K562 (cell line): ENCODE measurements at regions not wholly inside any gene's neighbourhood (a gene's known extent, or its start where the extent isn't known, plus 50 kb on each side); places are given as distances from the start of the nearest gene placed in this dataset.

Experiments
- ATAC-seq: fragments of 200-7000 bp; cut with Tn5 transposase; 3 replicates; pipeline ENCODE4 v1.9.1; 2020; ENCODE audit warnings: moderate library complexity
- BruUV-seq: library from RNA; stranded (reverse); fragments of 400-500 nt; replicated peaks from 2 replicates; lab custom pipeline; 2021; lab: Mats Ljungman, UMichigan
- CTCF ChIA-PET: fragments of 300-600 bp; formaldehyde crosslinking; extraction: SDS; loops from one replicate; lab custom pipeline; 2021; ENCODE audit warnings: low intra/inter-chr PET ratio; lab: Yijun Ruan, JAX
- POLR2A ChIA-PET: fragments of 300-600, 350-650 bp; sonication (Branson Sonifier 250); formaldehyde crosslinking; extraction: SDS; loops from one replicate; lab custom pipeline; 2021; ENCODE audit warnings: antibody characterized with exemption, inconsistent platforms; lab: Yijun Ruan, JAX
- DNase-seq, 4 experiments: peaks; one replicate each; pipeline versions ENCODE4 v3.0.0 to v3.0.0-alpha.2; 2011 to 2018; ENCODE audit warnings: low spot score in 3 of 4, mixed read lengths in 3 of 4; ENCODE audit errors: extremely low read depth in 1 of 4
- FAIRE-seq: peaks from 2 replicates; lab custom pipeline; 2011; peaks lifted over from hg19 to GRCh38; lab: Jason Lieb, UNC
- H2AFZ ChIP-seq: 2 replicates; pipeline ENCODE4 v1.6.0; 2011; ENCODE audit warnings: low read depth, low read length, control low read depth, inconsistent platforms
- H3K27ac ChIP-seq: fragments of 200-600 bp; 3 replicates; pipeline ENCODE4 v1.8.0; 2011; ENCODE audit warnings: low read depth, mild to moderate bottlenecking, control low read depth, inconsistent platforms, low read length, moderate library complexity, mixed read lengths; ENCODE audit errors: extremely low read depth
- H3K27me3 ChIP-seq, 2 experiments: fragments of 300-600 bp in 1 of 2; 2 replicates in 1 of 2; 3 replicates in 1 of 2; pipeline versions ENCODE4 v1.6.0 to v1.8.0; 2011; ENCODE audit warnings: inconsistent platforms in 2 of 2, low read length in 2 of 2, mild to moderate bottlenecking in 1 of 2, mixed read lengths in 1 of 2, moderate library complexity in 1 of 2; ENCODE audit not compliant: control insufficient read depth in 2 of 2, insufficient read depth in 2 of 2
- H3K36me3 ChIP-seq: fragments of 300-600 bp; 3 replicates; pipeline ENCODE4 v1.8.0; 2011; ENCODE audit warnings: mild to moderate bottlenecking, low read length, inconsistent platforms; ENCODE audit not compliant: control insufficient read depth, insufficient read depth
- H3K4me1 ChIP-seq, 2 experiments: fragments of 200-600 bp in 1 of 2; replicated peaks in 1 of 2; 2 replicates in 1 of 2; 3 replicates in 1 of 2; pipeline versions ENCODE4 v1.5.1 to v1.8.0; 2011; ENCODE audit warnings: inconsistent platforms in 2 of 2, low read length in 2 of 2, mild to moderate bottlenecking in 1 of 2, mixed read lengths in 1 of 2, moderate library complexity in 1 of 2; ENCODE audit not compliant: control insufficient read depth in 2 of 2, insufficient read depth in 2 of 2
- H3K4me2 ChIP-seq: 2 replicates; pipeline ENCODE4 v1.6.1; 2011; ENCODE audit warnings: low read length, control low read depth, inconsistent platforms, mixed read lengths; ENCODE audit not compliant: insufficient read depth
- H3K4me3 ChIP-seq: fragments of 200-600 bp; sonication (generic), shearing (Covaris generic); 2 replicates; pipeline ENCODE4 v1.5.1; 2016; ENCODE audit warnings: control low read depth, inconsistent platforms
- H3K79me2 ChIP-seq: fragments of 200-600 bp; 3 replicates; pipeline ENCODE4 v1.8.0; 2011; ENCODE audit warnings: low read length, inconsistent platforms; ENCODE audit not compliant: control insufficient read depth, insufficient read depth
- H3K9ac ChIP-seq, 2 experiments: 2 replicates each; pipeline versions ENCODE4 v1.6.0 to v1.6.1; 2011; ENCODE audit warnings: low read depth in 2 of 2, low read length in 2 of 2, control low read depth in 1 of 2, inconsistent platforms in 1 of 2, mild to moderate bottlenecking in 1 of 2, mixed read lengths in 1 of 2; ENCODE audit not compliant: insufficient read depth in 1 of 2
- H3K9me1 ChIP-seq: one replicate; pipeline ENCODE4 v1.6.0; 2011; ENCODE audit warnings: inconsistent platforms, mild to moderate bottlenecking, low read length, moderate library complexity; ENCODE audit not compliant: control insufficient read depth, insufficient read depth
- H3K9me3 ChIP-seq: replicated peaks from 2 replicates; pipeline ENCODE4 v1.5.1; 2011; ENCODE audit warnings: low read depth, low read length, inconsistent platforms; ENCODE audit not compliant: control insufficient read depth, insufficient read depth
- H4K20me1 ChIP-seq: replicated peaks from 2 replicates; pipeline ENCODE4 v1.6.1; 2011; ENCODE audit warnings: low read length, inconsistent platforms, mixed read lengths; ENCODE audit not compliant: control insufficient read depth, insufficient read depth
- BRD9 ChIP-seq: fragments of 450-650 bp; IDR thresholded peaks from 2 replicates; pipeline ENCODE4 v1.6.1; 2018; ENCODE audit warnings: low read depth; ENCODE audit not compliant: partially characterized antibody
- GATA2 ChIP-seq: sonication (generic); formaldehyde crosslinking; IDR thresholded peaks from 2 replicates; pipeline ENCODE4 v1.4.0; 2020; ENCODE audit warnings: mild to moderate bottlenecking, missing genetic modification reagents
- TRIM28 ChIP-seq: fragments of 450-650 bp; IDR thresholded peaks from 2 replicates; pipeline ENCODE4 v1.6.1; 2017
- WGBS: fragments of 100-300 bp; shearing (Covaris generic); methylation state at CpG from one replicate; pipeline ENCODE4 v1.1.6; 2016; ENCODE audit warnings: low coverage, mixed read lengths; ENCODE audit not compliant: insufficient coverage; ENCODE audit errors: missing lambda C conversion rate; 5-methylcytosine and 5-hydroxymethylcytosine counted together
- in situ Hi-C: fragments of 300-500 bp; cut with MboI; formaldehyde crosslinking; loops from 4 replicates; pipeline ENCODE4 v1.15.0; 2018; ENCODE audit warnings: inconsistent platforms, mixed read lengths
- intact Hi-C: fragments of 100-400 bp; cut with micrococcal nuclease; formaldehyde crosslinking; loops from 2 replicates; pipeline ENCODE4 v1.14.2; 2022
- TF ChIP-seq, protein P1 (sequence below): fragments of 250-450 bp; sonication (Bioruptor Pico); IDR thresholded peaks from 2 replicates; pipeline ENCODE4 v1.4.0; 2020; ENCODE audit warnings: mild to moderate bottlenecking
- TF ChIP-seq, protein P2 (sequence below): fragments of 450-650 bp; formaldehyde crosslinking; conservative IDR thresholded peaks from 2 replicates; pipeline ENCODE4 v1.4.0; 2022; ENCODE audit warnings: mild to moderate bottlenecking, missing genetic modification characterization

DNA sequence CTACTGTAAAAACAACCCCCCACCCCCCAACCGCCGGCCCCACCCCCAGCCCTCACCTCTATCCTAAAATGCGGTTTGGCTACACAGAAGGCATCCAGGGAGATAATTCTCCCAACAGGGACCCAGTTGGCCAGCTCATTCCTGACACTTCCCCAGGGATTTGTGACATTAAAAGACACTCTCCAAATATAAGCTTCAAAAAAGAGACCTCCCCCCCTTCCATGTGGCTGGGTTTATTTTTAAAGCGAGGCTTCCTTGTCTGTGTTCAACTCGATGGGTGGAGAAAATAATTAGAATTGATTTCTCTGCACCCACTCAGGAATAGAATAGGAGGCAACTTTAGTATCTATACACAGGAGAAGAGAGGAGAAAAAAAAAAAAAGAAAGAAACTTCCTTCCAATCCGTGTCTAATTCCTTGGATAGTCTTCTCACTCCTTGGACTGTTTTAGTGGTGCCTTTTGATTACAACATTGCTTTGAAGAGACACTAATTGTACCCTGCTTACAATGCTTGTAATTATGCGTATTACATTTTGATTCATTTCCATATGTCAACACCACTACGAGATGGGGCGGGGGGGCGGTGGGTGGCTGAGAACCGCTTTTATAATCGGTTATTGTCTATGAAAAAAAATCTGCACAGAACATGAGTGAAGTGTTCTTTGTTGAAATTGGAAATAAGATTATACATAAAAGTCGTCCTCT, 500.4 kb downstream of the MIAT start:
- WGBS = 6% methylated on average over 11 of the region's 13 CpGs

More for the DNA sequence above, 500.4 kb downstream of the MIAT start:
- POLR2A ChIA-PET = interaction anchor here (0.6 to 1.0 kb wide), 2 partner anchors 10 to 333 kb away, joined by 3 read pairs; no protein-coding TSS in a partner anchor
- ATAC-seq = no peak
- Histone ChIP-seq H3K36me3 (no peaks in the 10 kb centered on the region), H3K4me1 (no peaks in the 10 kb centered on the region; a peak in 1 of 5 replicates), H3K27ac (no peak overlapping the region), H3K9me3 (no peaks in the 10 kb centered on the region), H2AFZ (no peak overlapping the region), H3K9me1 (no peaks in the 10 kb centered on the region), H4K20me1 (no peaks in the 10 kb centered on the region), H3K27me3 (peaks cover 0 to 11% of the 10 kb centered on the region in 2 experiments; a peak in 2 of 5 replicates), H3K4me2 (no peak overlapping the region), H3K79me2 (no peaks in the 10 kb centered on the region), H3K4me3 (no peak overlapping the region), H3K9ac (no peak overlapping the region)
- intact Hi-C loops = no loop called here
- CTCF ChIA-PET = no interaction called here
- BruUV-seq = no TSS peak
- FAIRE-seq = no peak
- no peak for DNase-seq
- TF ChIP-seq BRD9 (no peak), TRIM28 (no peak), GATA2 (CRISPR knock-in tag) (no peak)
- TF ChIP-seq, protein P1, sequence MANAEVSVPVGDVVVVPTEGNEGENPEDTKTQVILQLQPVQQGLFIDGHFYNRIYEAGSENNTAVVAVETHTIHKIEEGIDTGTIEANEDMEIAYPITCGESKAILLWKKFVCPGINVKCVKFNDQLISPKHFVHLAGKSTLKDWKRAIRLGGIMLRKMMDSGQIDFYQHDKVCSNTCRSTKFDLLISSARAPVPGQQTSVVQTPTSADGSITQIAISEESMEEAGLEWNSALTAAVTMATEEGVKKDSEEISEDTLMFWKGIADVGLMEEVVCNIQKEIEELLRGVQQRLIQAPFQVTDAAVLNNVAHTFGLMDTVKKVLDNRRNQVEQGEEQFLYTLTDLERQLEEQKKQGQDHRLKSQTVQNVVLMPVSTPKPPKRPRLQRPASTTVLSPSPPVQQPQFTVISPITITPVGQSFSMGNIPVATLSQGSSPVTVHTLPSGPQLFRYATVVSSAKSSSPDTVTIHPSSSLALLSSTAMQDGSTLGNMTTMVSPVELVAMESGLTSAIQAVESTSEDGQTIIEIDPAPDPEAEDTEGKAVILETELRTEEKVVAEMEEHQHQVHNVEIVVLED = no peak
- TF ChIP-seq, protein P2, sequence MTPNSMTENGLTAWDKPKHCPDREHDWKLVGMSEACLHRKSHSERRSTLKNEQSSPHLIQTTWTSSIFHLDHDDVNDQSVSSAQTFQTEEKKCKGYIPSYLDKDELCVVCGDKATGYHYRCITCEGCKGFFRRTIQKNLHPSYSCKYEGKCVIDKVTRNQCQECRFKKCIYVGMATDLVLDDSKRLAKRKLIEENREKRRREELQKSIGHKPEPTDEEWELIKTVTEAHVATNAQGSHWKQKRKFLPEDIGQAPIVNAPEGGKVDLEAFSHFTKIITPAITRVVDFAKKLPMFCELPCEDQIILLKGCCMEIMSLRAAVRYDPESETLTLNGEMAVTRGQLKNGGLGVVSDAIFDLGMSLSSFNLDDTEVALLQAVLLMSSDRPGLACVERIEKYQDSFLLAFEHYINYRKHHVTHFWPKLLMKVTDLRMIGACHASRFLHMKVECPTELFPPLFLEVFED = no peak
- TF ChIP-seq, all 486 proteins: peak for 0
- in situ Hi-C loops = no loop called here
